ENCODE measurements at regions not wholly inside any gene's neighbourhood (a gene's known extent, or its start where the extent isn't known, plus 50 kb on each side); places are given as distances from the start of the nearest gene placed in this dataset.

DNA sequence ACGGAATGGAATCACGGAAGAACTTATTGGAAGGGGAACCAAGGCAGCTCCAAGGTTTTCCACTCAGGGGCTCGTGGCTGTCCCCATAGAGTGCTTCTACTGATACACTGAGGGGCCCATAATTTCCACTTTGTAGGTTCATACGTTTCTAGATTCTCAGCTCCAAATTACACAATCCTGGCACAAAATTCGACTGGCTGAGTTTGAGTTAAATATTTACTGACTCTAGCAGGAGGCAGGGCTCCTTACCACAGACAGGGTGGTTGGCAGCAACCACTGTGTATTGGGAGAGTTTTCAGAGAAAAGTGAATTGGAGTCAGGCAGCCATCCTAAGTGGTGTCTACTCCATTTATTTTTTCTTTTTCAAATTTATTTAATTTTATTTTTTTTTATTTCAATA is 55.4 kb upstream of the SEC61G start:
- DNase-seq, result no peak
- 83 to 86% methylated on average over 5 of the region's 5 CpGs for WGBS, 2 donors
- H3K36me3 ChIP-seq, result no peaks in the 10 kb centered on the region
- no peak overlapping the region for H3K27ac ChIP-seq
- TF ChIP-seq, protein P1, sequence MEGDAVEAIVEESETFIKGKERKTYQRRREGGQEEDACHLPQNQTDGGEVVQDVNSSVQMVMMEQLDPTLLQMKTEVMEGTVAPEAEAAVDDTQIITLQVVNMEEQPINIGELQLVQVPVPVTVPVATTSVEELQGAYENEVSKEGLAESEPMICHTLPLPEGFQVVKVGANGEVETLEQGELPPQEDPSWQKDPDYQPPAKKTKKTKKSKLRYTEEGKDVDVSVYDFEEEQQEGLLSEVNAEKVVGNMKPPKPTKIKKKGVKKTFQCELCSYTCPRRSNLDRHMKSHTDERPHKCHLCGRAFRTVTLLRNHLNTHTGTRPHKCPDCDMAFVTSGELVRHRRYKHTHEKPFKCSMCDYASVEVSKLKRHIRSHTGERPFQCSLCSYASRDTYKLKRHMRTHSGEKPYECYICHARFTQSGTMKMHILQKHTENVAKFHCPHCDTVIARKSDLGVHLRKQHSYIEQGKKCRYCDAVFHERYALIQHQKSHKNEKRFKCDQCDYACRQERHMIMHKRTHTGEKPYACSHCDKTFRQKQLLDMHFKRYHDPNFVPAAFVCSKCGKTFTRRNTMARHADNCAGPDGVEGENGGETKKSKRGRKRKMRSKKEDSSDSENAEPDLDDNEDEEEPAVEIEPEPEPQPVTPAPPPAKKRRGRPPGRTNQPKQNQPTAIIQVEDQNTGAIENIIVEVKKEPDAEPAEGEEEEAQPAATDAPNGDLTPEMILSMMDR (IDR thresholded peaks at IDR 0.05), result no peak
- TF ChIP-seq POLR2A (IDR thresholded peaks at IDR 0.05), result no peak
- peaks cover 8 to 16% of the 10 kb centered on the region in 2 donors for H3K4me1 ChIP-seq
- H3K9me3 ChIP-seq, result no peaks in the 10 kb centered on the region
- intact Hi-C loops (cut with DNase I), result no loop called here
- H3K27me3 ChIP-seq, result no peaks in the 10 kb centered on the region
- H3K4me3 ChIP-seq (replicated peaks in 1 of 3), result no peak overlapping the region

DNA sequence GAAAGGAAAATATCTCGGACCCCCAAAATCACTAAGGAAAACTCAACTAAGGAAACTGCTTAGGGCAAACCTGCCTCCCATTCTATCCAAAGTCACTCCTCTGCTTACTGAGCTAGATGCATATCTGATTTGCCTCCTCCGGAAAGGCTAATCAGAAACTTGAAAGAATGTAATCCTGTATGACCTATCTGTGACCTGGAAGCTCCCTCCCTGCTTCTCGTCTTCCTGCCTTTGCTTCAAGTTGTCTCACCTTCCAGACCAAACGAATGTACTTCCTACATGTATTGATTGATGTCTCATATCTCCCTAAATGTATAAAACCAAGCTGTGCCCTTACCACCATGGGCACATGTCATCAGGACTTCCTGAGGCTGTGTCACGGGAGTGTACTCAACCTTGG is 58.1 kb upstream of the SEC61G start:
- no peak for DNase-seq
- TF ChIP-seq, protein P1 (IDR thresholded peaks at IDR 0.05), result no peak
- no peak for TF ChIP-seq POLR2A (IDR thresholded peaks at IDR 0.05)
- no peak overlapping the region for H3K27ac ChIP-seq
- H3K27me3 ChIP-seq, result no peaks in the 10 kb centered on the region
- WGBS, 2 donors, result 68 to 70% methylated on average over 5 of the region's 5 CpGs
- no peaks in the 10 kb centered on the region for H3K36me3 ChIP-seq
- H3K4me3 ChIP-seq (replicated peaks in 1 of 3), result no peak overlapping the region
- peaks cover 0 to 3% of the 10 kb centered on the region in 2 donors for H3K4me1 ChIP-seq
- intact Hi-C loops (cut with DNase I), result no loop called here
- H3K9me3 ChIP-seq, result no peaks in the 10 kb centered on the region

DNA sequence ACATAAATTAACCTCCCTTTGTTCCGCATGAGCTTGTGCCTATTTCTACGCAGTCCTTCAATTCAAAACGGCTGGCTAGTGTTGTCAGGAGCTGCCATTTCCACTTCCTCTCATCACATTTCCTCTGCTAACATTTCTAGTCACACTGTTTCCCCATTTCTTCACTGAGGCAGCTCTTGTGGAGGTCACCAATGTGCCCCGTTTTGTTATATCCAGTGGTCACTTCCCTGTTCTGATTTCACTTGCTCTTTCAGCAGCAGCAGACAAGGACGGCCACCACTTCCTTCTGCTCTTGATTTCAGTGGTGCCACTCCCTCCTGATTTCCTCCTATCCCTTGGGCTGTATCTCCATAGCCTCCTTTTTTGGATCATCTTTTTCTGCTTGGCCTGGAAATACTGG is 64.8 kb upstream of the SEC61G start:
- DNase-seq, result no peak
- H3K4me3 ChIP-seq (replicated peaks in 1 of 3), result no peak overlapping the region
- H3K4me1 ChIP-seq, result no peaks in the 10 kb centered on the region
- no peaks in the 10 kb centered on the region for H3K27me3 ChIP-seq
- WGBS, 2 donors, result 58 to 76% methylated on average over 5 of the region's 5 CpGs
- no peaks in the 10 kb centered on the region for H3K9me3 ChIP-seq
- TF ChIP-seq, protein P1 (IDR thresholded peaks at IDR 0.05), result no peak
- TF ChIP-seq POLR2A (IDR thresholded peaks at IDR 0.05), result no peak
- intact Hi-C loops (cut with DNase I), result no loop called here
- no peaks in the 10 kb centered on the region for H3K36me3 ChIP-seq
- no peak overlapping the region for H3K27ac ChIP-seq

DNA sequence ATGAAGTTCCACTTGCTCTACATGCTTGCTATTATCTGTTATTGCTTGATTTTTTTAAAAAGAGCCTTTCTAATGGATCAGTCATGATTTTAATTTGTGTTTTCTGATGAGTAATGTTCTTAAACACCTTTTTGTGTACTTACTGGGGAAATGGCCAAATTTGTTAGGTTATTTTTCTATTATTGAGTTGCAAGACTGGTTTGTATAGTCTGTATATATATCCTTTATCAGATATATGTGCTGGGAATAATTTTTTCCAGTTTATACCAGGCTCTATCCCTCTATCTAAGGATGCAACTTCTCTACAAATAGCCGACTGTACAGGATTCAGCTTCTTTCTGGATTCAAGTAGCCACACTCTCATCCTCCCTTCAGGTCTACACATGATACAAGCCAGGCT is 65.6 kb upstream of the SEC61G start:
- DNase-seq, result no peak
- Histone ChIP-seq H3K9me3 (no peaks in the 10 kb centered on the region), H3K4me1 (no peaks in the 10 kb centered on the region), H3K4me3 (replicated peaks in 1 of 3) (no peak overlapping the region), H3K36me3 (no peaks in the 10 kb centered on the region), H3K27me3 (no peaks in the 10 kb centered on the region), H3K27ac (no peak overlapping the region)
- 88 to 96% methylated on average over 1 of the region's 1 CpG for WGBS, 2 donors
- intact Hi-C loops (cut with DNase I), result no loop called here
- TF ChIP-seq, protein P1 (IDR thresholded peaks at IDR 0.05), result no peak
- TF ChIP-seq POLR2A (IDR thresholded peaks at IDR 0.05), result no peak

DNA sequence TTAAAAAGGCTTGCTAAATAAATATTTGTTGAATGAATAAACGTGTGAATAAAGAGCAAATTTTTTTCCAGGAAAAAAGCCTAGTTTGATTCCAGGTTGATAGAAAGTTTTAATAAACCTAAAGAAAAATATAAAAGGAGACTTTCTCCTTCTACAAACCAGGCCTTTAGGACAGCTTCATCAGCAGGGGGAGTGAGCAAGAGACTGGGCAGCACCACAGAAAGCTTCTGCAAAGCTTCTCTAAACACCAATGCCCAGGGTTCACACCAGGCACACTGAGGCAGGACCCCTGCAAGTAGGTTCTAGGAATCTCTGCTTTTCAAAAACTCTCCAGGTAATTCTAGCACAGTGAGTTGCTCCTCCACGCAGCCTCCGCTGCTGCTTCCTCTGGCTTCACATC is 66.4 kb upstream of the SEC61G start:
- Histone ChIP-seq H3K27ac (no peak overlapping the region), H3K4me3 (replicated peaks in 1 of 3) (no peak overlapping the region), H3K36me3 (no peaks in the 10 kb centered on the region), H3K27me3 (no peaks in the 10 kb centered on the region), H3K9me3 (no peaks in the 10 kb centered on the region), H3K4me1 (no peaks in the 10 kb centered on the region)
- TF ChIP-seq, protein P1 (IDR thresholded peaks at IDR 0.05), result no peak
- WGBS, 2 donors, result 89 to 93% methylated on average over 3 of the region's 3 CpGs
- no peak for DNase-seq
- intact Hi-C loops (cut with DNase I), result no loop called here
